ENCODE measurements at regions not wholly inside any gene's neighbourhood (a gene's known extent, or its start where the extent isn't known, plus 50 kb on each side); places are given as distances from the start of the nearest gene placed in this dataset.

GRCh38 chr5:141777711-141778110, 95.7 kb upstream of the ARAP3 start:
- 46 to 53% (median 48%) methylated on average over 2 of the region's 2 CpGs for WGBS, 3 donors
- no peak for DNase-seq
- Histone ChIP-seq H3K9me3 (no peaks in the 10 kb centered on the region), H3K27ac (no peak overlapping the region), H3K36me3 (no peaks in the 10 kb centered on the region), H3K27me3 (no peaks in the 10 kb centered on the region), H3K4me1 (ENCODE audit: insufficient read depth) (no peaks in the 10 kb centered on the region), H3K4me3 (no peak overlapping the region)
- intact Hi-C loops (cut with DNase I), result no loop called here
- TF ChIP-seq POLR2A (IDR thresholded peaks at IDR 0.05) (no peak), CTCF (IDR thresholded peaks at IDR 0.05) (no peak), EP300 (IDR thresholded peaks at IDR 0.05) (no peak)

- Histone ChIP-seq H3K27ac (no peak overlapping the region), H3K36me3 (no peaks in the 10 kb centered on the region), H3K4me3 (no peak overlapping the region), H3K27me3 (no peaks in the 10 kb centered on the region), H3K4me1 (ENCODE audit: insufficient read depth) (no peaks in the 10 kb centered on the region), H3K9me3 (no peaks in the 10 kb centered on the region)
- WGBS, 3 donors, result 72 to 89% (median 80%) methylated on average over 3 of the region's 3 CpGs
- intact Hi-C loops (cut with DNase I), result no loop called here
- TF ChIP-seq EP300 (IDR thresholded peaks at IDR 0.05), result no peak
- no peak for TF ChIP-seq CTCF (IDR thresholded peaks at IDR 0.05)
- TF ChIP-seq POLR2A (IDR thresholded peaks at IDR 0.05), result no peak
- no peak for DNase-seq
Observed at GRCh38 chr5:141777130-141777529, 95.1 kb upstream of the ARAP3 start.

- intact Hi-C loops (cut with DNase I), result no loop called here
- no peak for DNase-seq
- Histone ChIP-seq H3K36me3 (no peaks in the 10 kb centered on the region), H3K4me3 (no peak overlapping the region), H3K9me3 (no peaks in the 10 kb centered on the region), H3K27ac (no peak overlapping the region), H3K4me1 (ENCODE audit: insufficient read depth) (no peaks in the 10 kb centered on the region), H3K27me3 (no peaks in the 10 kb centered on the region)
- 48 to 56% (median 55%) methylated on average over 17 of the region's 17 CpGs for WGBS, 3 donors
- TF ChIP-seq EP300 (IDR thresholded peaks at IDR 0.05) (no peak), POLR2A (IDR thresholded peaks at IDR 0.05) (no peak), CTCF (IDR thresholded peaks at IDR 0.05) (no peak)
Observed at GRCh38 chr5:141773779-141774562, 91.9 kb upstream of the ARAP3 start.

GRCh38 chr5:141772281-141772680, 90.3 kb upstream of the ARAP3 start:
- DNase-seq, result no peak
- H3K36me3 ChIP-seq, result no peaks in the 10 kb centered on the region
- intact Hi-C loops (cut with DNase I), result no loop called here
- no peak overlapping the region for H3K27ac ChIP-seq
- no peak overlapping the region for H3K4me3 ChIP-seq
- no peaks in the 10 kb centered on the region for H3K27me3 ChIP-seq
- 44 to 50% (median 45%) methylated on average over 9 of the region's 9 CpGs for WGBS, 3 donors
- H3K4me1 ChIP-seq (ENCODE audit: insufficient read depth), result no peaks in the 10 kb centered on the region
- TF ChIP-seq CTCF (IDR thresholded peaks at IDR 0.05), result no peak
- no peak for TF ChIP-seq EP300 (IDR thresholded peaks at IDR 0.05)
- no peak for TF ChIP-seq POLR2A (IDR thresholded peaks at IDR 0.05)
- H3K9me3 ChIP-seq, result no peaks in the 10 kb centered on the region
